ENCODE measurements at regions not wholly inside any gene's neighbourhood (a gene's known extent, or its start where the extent isn't known, plus 50 kb on each side); places are given as distances from the start of the nearest gene placed in this dataset.

GRCh38 chr13:61884830-61885229 is 469.2 kb upstream of the PCDH20 start:
- TF ChIP-seq CTCF (IDR thresholded peaks at IDR 0.05; ENCODE audit: insufficient read depth, low read depth, low read length) (no peak), EZH2 (IDR thresholded peaks at IDR 0.05; ENCODE audit: insufficient read depth, low read length) (no peak)

Measured in astrocyte (in vitro differentiated cells and primary cell).